Renal cortex interstitium (tissue), 11 donors: ENCODE measurements at regions not wholly inside any gene's neighbourhood (a gene's known extent, or its start where the extent isn't known, plus 50 kb on each side); places are given as distances from the start of the nearest gene placed in this dataset.

ENCODE experiments used
- DNase-seq, 11 donors: peaks; one replicate each; pipeline ENCODE4 v3.0.0-alpha.2; 2013; ENCODE audit warnings: low read depth in 9 of 11, low spot score in 4 of 11; ENCODE audit errors: extremely low read depth in 1 of 11

- DNase-seq = no peak
Measured at GRCh38 chr3:43159876-43160255, 54.0 kb upstream of the POMGNT2 start.

GRCh38 chr3:43159131-43159875, 53.4 kb upstream of the POMGNT2 start:
- no peak for DNase-seq

GRCh38 chr3:43156812-43157455, 51.1 kb upstream of the POMGNT2 start:
- no peak for DNase-seq

- DNase-seq = peak in 3 of 11 donors; percentile 35 to 49 (median 39)
Measured at GRCh38 chr3:43155464-43156121, 49.7 kb upstream of the POMGNT2 start.
